Spleen (tissue), 11 donors: ENCODE measurements at regions not wholly inside any gene's neighbourhood (a gene's known extent, or its start where the extent isn't known, plus 50 kb on each side); places are given as distances from the start of the nearest gene placed in this dataset.

Experiments used
- DNase-seq: peaks from one replicate; pipeline ENCODE4 v3.0.0-alpha.2; 2020
- H3K27ac ChIP-seq, 8 donors: fragments of 200-600 bp; sonication (generic) in 7 of 8; 1 replicate in 4 of 8; 2 replicates in 4 of 8; pipeline versions ENCODE4 v1.5.0 to v1.8.0; 2016 to 2021; ENCODE audit warnings: inconsistent platforms in 4 of 8, mild to moderate bottlenecking in 4 of 8, moderate library complexity in 1 of 8
- H3K27me3 ChIP-seq, 7 donors: fragments of 200-600 bp; sonication (generic) in 6 of 7; replicated peaks in 1 of 7; 1 replicate in 4 of 7; 2 replicates in 3 of 7; pipeline versions ENCODE4 v1.5.0 to v1.8.0; 2016 to 2021; ENCODE audit warnings: inconsistent platforms in 3 of 7, mild to moderate bottlenecking in 1 of 7
- H3K36me3 ChIP-seq, 6 donors: fragments of 200-600 bp; sonication (generic) in 5 of 6; 1 replicate in 4 of 6; 2 replicates in 2 of 6; pipeline versions ENCODE4 v1.5.0 to v1.8.0; 2016 to 2021; ENCODE audit warnings: inconsistent platforms in 2 of 6
- H3K4me1 ChIP-seq, 6 donors: fragments of 200-600 bp; sonication (generic) in 5 of 6; 1 replicate in 3 of 6; 2 replicates in 3 of 6; pipeline versions ENCODE4 v1.5.0 to v1.8.0; 2016 to 2021; ENCODE audit warnings: inconsistent platforms in 3 of 6
- H3K4me3 ChIP-seq, 8 donors: fragments of 200-600 bp; sonication (generic) in 7 of 8; 1 replicate in 4 of 8; 2 replicates in 4 of 8; pipeline versions ENCODE4 v1.5.0 to v1.8.0; 2016 to 2021; ENCODE audit warnings: inconsistent platforms in 4 of 8, mild to moderate bottlenecking in 4 of 8, moderate library complexity in 2 of 8
- H3K9me3 ChIP-seq, 8 donors: fragments of 200-600 bp; sonication (generic) in 7 of 8; 1 replicate in 4 of 8; 2 replicates in 4 of 8; pipeline versions ENCODE4 v1.5.0 to v1.8.0; 2016 to 2021; ENCODE audit warnings: inconsistent platforms in 4 of 8
- CTCF ChIP-seq, 11 experiments: fragments of 200-600 bp in 7 of 11; fragments of 450-650 bp in 4 of 11; sonication (generic) in 4 of 11; IDR thresholded peaks in 8 of 11; conservative IDR thresholded peaks in 3 of 11; 1 replicate in 7 of 11; 2 replicates in 4 of 11; pipeline versions ENCODE4 v1.4.0 to v1.8.0; 2016 to 2021; ENCODE audit warnings: antibody characterized with exemption in 11 of 11, inconsistent platforms in 4 of 11, mild to moderate bottlenecking in 1 of 11
- POLR2A ChIP-seq, 3 donors: fragments of 450-650 bp; IDR thresholded peaks; one replicate each; pipeline ENCODE4 v1.5.1; 2017; ENCODE audit warnings: antibody characterized with exemption in 3 of 3, mild to moderate bottlenecking in 1 of 3
- POLR2AphosphoS5 ChIP-seq, 3 donors: sonication (generic); formaldehyde crosslinking; IDR thresholded peaks; one replicate each; pipeline ENCODE4 v1.5.1; 2017; ENCODE audit warnings: antibody characterized with exemption in 3 of 3
- WGBS, 5 donors: extraction: QIAGEN DNeasy Blood & Tissue Kit in 3 of 5; methylation state at CpG; one replicate each; pipeline versions ENCODE4 v1.1.5 to v1.1.7; 2013 to 2018; 5-methylcytosine and 5-hydroxymethylcytosine counted together
- intact Hi-C: fragments of 100-400 bp; cut with DNase I; formaldehyde crosslinking; loops from one replicate; pipeline ENCODE4 v1.15.0; 2023; ENCODE audit warnings: low total_unique reads
- donor health status: healthy with polysubstance abuse.
- donor health status: DM: no; HTN: no; CAD: no; lungs with moderate emphysema.
- donor health status: DM: no; HTN: no; CAD: no.
- donor health status: Bipolar disorder and iron deficiency.
- donor health status: healthy.
- donor health status: DM: no; HTN: no; CAD: no.
- donor health status: DM: yes; HTN: yes; CAD: no.

- Histone ChIP-seq H3K9me3 (no peaks in the 10 kb centered on the region), H3K27ac (no peak overlapping the region), H3K27me3 (peaks cover 0 to 26% (median 0%) of the 10 kb centered on the region in 7 donors), H3K4me3 (no peak overlapping the region), H3K36me3 (no peaks in the 10 kb centered on the region), H3K4me1 (no peaks in the 10 kb centered on the region)
- DNase-seq: no peak
- 65 to 92% (median 76%) methylated on average over 1 of the region's 1 CpG for WGBS, 5 donors
- TF ChIP-seq POLR2AphosphoS5 (IDR thresholded peaks at IDR 0.05) (no peak), CTCF (IDR thresholded peaks at IDR 0.05 in 8 of 11, conservative IDR thresholded peaks at IDR 0.05 in 3 of 11) (no peak), POLR2A (IDR thresholded peaks at IDR 0.05) (no peak)
- intact Hi-C loops: no loop called here
Observed at GRCh38 chr2:176540995-176541394, 271.8 kb downstream of the MTX2 start.

GRCh38 chr2:176542476-176542875 is 273.2 kb downstream of the MTX2 start:
- Histone ChIP-seq H3K36me3 (no peaks in the 10 kb centered on the region), H3K4me3 (no peak overlapping the region), H3K27me3 (peaks cover 0 to 21% (median 0%) of the 10 kb centered on the region in 7 donors), H3K9me3 (no peaks in the 10 kb centered on the region), H3K27ac (no peak overlapping the region), H3K4me1 (no peaks in the 10 kb centered on the region)
- no peak for DNase-seq
- intact Hi-C loops: no loop called here
- TF ChIP-seq POLR2A (IDR thresholded peaks at IDR 0.05) (no peak), POLR2AphosphoS5 (IDR thresholded peaks at IDR 0.05) (no peak), CTCF (IDR thresholded peaks at IDR 0.05 in 8 of 11, conservative IDR thresholded peaks at IDR 0.05 in 3 of 11) (no peak)
- 40 to 79% (median 58%) methylated on average over 1 of the region's 1 CpG for whole genome bisulfite sequencing, 5 donors

GRCh38 chr2:176544557-176544956 is 275.3 kb downstream of the MTX2 start:
- Histone ChIP-seq H3K4me3 (no peak overlapping the region), H3K4me1 (no peaks in the 10 kb centered on the region), H3K27ac (no peak overlapping the region), H3K36me3 (no peaks in the 10 kb centered on the region), H3K27me3 (peaks cover 0 to 30% (median 0%) of the 10 kb centered on the region in 7 donors), H3K9me3 (no peaks in the 10 kb centered on the region)
- DNase-seq: no peak
- 90 to 98% (median 95%) methylated on average over 4 of the region's 4 CpGs for WGBS, 5 donors
- intact Hi-C loops: no loop called here
- no peak for TF ChIP-seq POLR2AphosphoS5 (IDR thresholded peaks at IDR 0.05)
- no peak for TF ChIP-seq POLR2A (IDR thresholded peaks at IDR 0.05)
- TF ChIP-seq CTCF (IDR thresholded peaks at IDR 0.05 in 8 of 11, conservative IDR thresholded peaks at IDR 0.05 in 3 of 11): no peak

- DNase-seq: no peak
- TF ChIP-seq CTCF (IDR thresholded peaks at IDR 0.05 in 8 of 11, conservative IDR thresholded peaks at IDR 0.05 in 3 of 11) (no peak), POLR2AphosphoS5 (IDR thresholded peaks at IDR 0.05) (no peak), POLR2A (IDR thresholded peaks at IDR 0.05) (no peak)
- Histone ChIP-seq H3K27me3 (peaks cover 0 to 34% (median 0%) of the 10 kb centered on the region in 7 donors), H3K4me3 (no peak overlapping the region), H3K27ac (no peak overlapping the region), H3K36me3 (no peaks in the 10 kb centered on the region), H3K9me3 (no peaks in the 10 kb centered on the region), H3K4me1 (no peaks in the 10 kb centered on the region)
- 68 to 79% (median 74%) methylated on average over 4 of the region's 4 CpGs for WGBS, 5 donors
- intact Hi-C loops: no loop called here
Observed at GRCh38 chr2:176544991-176545956, 276.0 kb downstream of the MTX2 start.
